ENCODE measurements at regions not wholly inside any gene's neighbourhood (a gene's known extent, or its start where the extent isn't known, plus 50 kb on each side); places are given as distances from the start of the nearest gene placed in this dataset.

- Histone ChIP-seq H3K9me2 (ENCODE audit: insufficient read depth, low read length) (no peaks in the 10 kb centered on the region), H3K27ac (ENCODE audit: low read depth, low read length, poor library complexity, severe bottlenecking) (no peak overlapping the region), H3K79me2 (ENCODE audit: insufficient read depth, low read depth, low read length) (no peaks in the 10 kb centered on the region), H2AFZ (ENCODE audit: low read length) (no peak overlapping the region), H3K4me2 (ENCODE audit: low read length) (no peak overlapping the region), H3K9me3 (ENCODE audit: low read length) (no peaks in the 10 kb centered on the region), H3K4me1 (ENCODE audit: insufficient read depth, low read length, poor library complexity, severe bottlenecking) (no peaks in the 10 kb centered on the region), H4K20me1 (ENCODE audit: insufficient read depth, low read length) (no peaks in the 10 kb centered on the region), H3K36me3 (ENCODE audit: insufficient read depth, low read length) (no peaks in the 10 kb centered on the region), H3K4me3 (ENCODE audit: low read depth, low read length, poor library complexity, severe bottlenecking) (no peak overlapping the region)
- DNase-seq (ENCODE audit: low spot score), result no peak
- CTCF ChIA-PET (ENCODE audit: unreplicated experiment), result no interaction called here
- TF ChIP-seq EZH2phosphoT487 (IDR thresholded peaks at IDR 0.05; ENCODE audit: borderline replicate concordance, low read depth, low read length), result no peak
- BruUV-seq (replicated peaks), result no TSS peak
- intact Hi-C loops (cut with micrococcal nuclease; ENCODE audit: unreplicated experiment), result no loop called here
- POLR2A ChIA-PET, result no interaction called here
These were observed 373.0 kb upstream of the ZFP64 start for GRCh38 chr20:52564594-52564993.

DNA sequence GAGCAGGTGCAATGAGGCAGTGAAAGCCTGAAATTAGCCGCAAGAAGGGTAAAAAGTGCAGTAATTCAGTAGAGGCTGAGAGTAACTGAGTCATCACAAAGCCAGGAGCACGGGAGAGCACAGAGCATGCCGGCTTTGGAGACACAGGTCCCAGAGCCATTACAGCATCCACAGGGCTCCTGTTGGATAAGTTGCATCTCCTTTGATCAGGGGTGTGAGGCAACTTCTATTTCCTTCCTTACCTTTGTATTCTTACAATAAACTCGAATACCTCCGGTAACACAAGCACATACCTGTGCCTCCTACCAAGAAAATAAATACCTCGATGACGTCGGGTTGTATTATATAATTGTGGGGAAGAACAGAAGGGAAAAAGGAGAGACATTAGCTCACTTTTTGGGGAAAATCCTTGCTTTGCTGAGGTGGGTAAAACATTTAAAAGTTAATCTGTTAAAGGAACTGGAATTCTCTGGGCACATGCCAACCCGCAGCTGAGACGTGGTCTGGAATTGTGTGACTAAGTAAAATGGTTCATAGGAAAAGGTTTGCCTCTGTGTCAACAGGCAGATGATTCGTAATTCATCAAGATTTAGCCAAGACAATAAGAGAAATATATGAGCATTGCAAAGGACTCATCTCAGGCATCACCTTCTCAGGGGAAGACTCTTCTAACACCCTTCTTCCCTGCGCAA lies 360.7 kb upstream of the ZFP64 start:
- no peak overlapping the region for H3K27ac ChIP-seq (ENCODE audit: low read depth, low read length, poor library complexity, severe bottlenecking)
- POLR2A ChIA-PET, result interaction anchor here (0.6 to 1.2 kb wide), 2 partner anchors 31 to 234 kb away, joined by 3 read pairs; no protein-coding TSS in a partner anchor
- CTCF ChIA-PET (ENCODE audit: unreplicated experiment), result no interaction called here
- no peaks in the 10 kb centered on the region for H3K9me2 ChIP-seq (ENCODE audit: insufficient read depth, low read length)
- TF ChIP-seq EZH2phosphoT487 (IDR thresholded peaks at IDR 0.05; ENCODE audit: borderline replicate concordance, low read depth, low read length), result no peak
- TF ChIP-seq, protein P1, sequence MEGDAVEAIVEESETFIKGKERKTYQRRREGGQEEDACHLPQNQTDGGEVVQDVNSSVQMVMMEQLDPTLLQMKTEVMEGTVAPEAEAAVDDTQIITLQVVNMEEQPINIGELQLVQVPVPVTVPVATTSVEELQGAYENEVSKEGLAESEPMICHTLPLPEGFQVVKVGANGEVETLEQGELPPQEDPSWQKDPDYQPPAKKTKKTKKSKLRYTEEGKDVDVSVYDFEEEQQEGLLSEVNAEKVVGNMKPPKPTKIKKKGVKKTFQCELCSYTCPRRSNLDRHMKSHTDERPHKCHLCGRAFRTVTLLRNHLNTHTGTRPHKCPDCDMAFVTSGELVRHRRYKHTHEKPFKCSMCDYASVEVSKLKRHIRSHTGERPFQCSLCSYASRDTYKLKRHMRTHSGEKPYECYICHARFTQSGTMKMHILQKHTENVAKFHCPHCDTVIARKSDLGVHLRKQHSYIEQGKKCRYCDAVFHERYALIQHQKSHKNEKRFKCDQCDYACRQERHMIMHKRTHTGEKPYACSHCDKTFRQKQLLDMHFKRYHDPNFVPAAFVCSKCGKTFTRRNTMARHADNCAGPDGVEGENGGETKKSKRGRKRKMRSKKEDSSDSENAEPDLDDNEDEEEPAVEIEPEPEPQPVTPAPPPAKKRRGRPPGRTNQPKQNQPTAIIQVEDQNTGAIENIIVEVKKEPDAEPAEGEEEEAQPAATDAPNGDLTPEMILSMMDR (conservative IDR thresholded peaks at IDR 0.05; ENCODE audit: low read length), result no peak
- no peaks in the 10 kb centered on the region for H3K79me2 ChIP-seq (ENCODE audit: insufficient read depth, low read depth, low read length)
- no peak overlapping the region for H3K4me2 ChIP-seq (ENCODE audit: low read length)
- no TSS peak for BruUV-seq (replicated peaks)
- H3K4me1 ChIP-seq (ENCODE audit: insufficient read depth, low read length, poor library complexity, severe bottlenecking), result no peaks in the 10 kb centered on the region
- no peak for DNase-seq (ENCODE audit: low spot score)
- H2AFZ ChIP-seq (ENCODE audit: low read length), result no peak overlapping the region
- H3K4me3 ChIP-seq (ENCODE audit: low read depth, low read length, poor library complexity, severe bottlenecking), result no peak overlapping the region
- no peaks in the 10 kb centered on the region for H3K36me3 ChIP-seq (ENCODE audit: insufficient read depth, low read length)
- H3K9me3 ChIP-seq (ENCODE audit: low read length), result no peaks in the 10 kb centered on the region
- H4K20me1 ChIP-seq (ENCODE audit: insufficient read depth, low read length), result no peaks in the 10 kb centered on the region
- intact Hi-C loops (cut with micrococcal nuclease; ENCODE audit: unreplicated experiment), result no loop called here

GRCh38 chr20:52542131-52542530 lies 350.6 kb upstream of the ZFP64 start:
- ChIA-PET POLR2A (no interaction called here), CTCF (ENCODE audit: unreplicated experiment) (no interaction called here)
- H3K4me3 ChIP-seq (ENCODE audit: low read depth, low read length, poor library complexity, severe bottlenecking), result no peak overlapping the region
- H3K36me3 ChIP-seq (ENCODE audit: insufficient read depth, low read length), result no peaks in the 10 kb centered on the region
- H4K20me1 ChIP-seq (ENCODE audit: insufficient read depth, low read length), result no peaks in the 10 kb centered on the region
- no peaks in the 10 kb centered on the region for H3K4me1 ChIP-seq (ENCODE audit: insufficient read depth, low read length, poor library complexity, severe bottlenecking)
- H3K4me2 ChIP-seq (ENCODE audit: low read length), result no peak overlapping the region
- H3K79me2 ChIP-seq (ENCODE audit: insufficient read depth, low read depth, low read length), result no peaks in the 10 kb centered on the region
- H3K27ac ChIP-seq (ENCODE audit: low read depth, low read length, poor library complexity, severe bottlenecking), result no peak overlapping the region
- H3K9me2 ChIP-seq (ENCODE audit: insufficient read depth, low read length), result no peaks in the 10 kb centered on the region
- TF ChIP-seq, protein P1 (conservative IDR thresholded peaks at IDR 0.05; ENCODE audit: low read length), result no peak
- TF ChIP-seq EZH2phosphoT487 (IDR thresholded peaks at IDR 0.05; ENCODE audit: borderline replicate concordance, low read depth, low read length), result no peak
- H2AFZ ChIP-seq (ENCODE audit: low read length), result no peak overlapping the region
- DNase-seq (ENCODE audit: low spot score), result no peak
- BruUV-seq (replicated peaks), result no TSS peak
- no peaks in the 10 kb centered on the region for H3K9me3 ChIP-seq (ENCODE audit: low read length)
- intact Hi-C loops (cut with micrococcal nuclease; ENCODE audit: unreplicated experiment), result no loop called here
